GM18502 (cell line): ENCODE measurements at regions not wholly inside any gene's neighbourhood (a gene's known extent, or its start where the extent isn't known, plus 50 kb on each side); places are given as distances from the start of the nearest gene placed in this dataset.
"Not testable (repeated sequence)": the region's sequence is repeated elsewhere in the genome, so short reads cannot be mapped to it uniquely, and the experiment has no call there.

Experiments used
- ATAC-seq: cut with Tn5 transposase; IDR thresholded peaks from one replicate; pipeline ENCODE4 v1.9.1; 2021; ENCODE audit warnings: mild to moderate bottlenecking; ENCODE audit not compliant: unreplicated experiment, poor library complexity

GRCh38 chr6:169023161-169023874 is 230.3 kb downstream of the THBS2 start:
- ATAC-seq: no peak

- no peak for ATAC-seq
These were observed 231.6 kb downstream of the THBS2 start for GRCh38 chr6:169022079-169022478.

GRCh38 chr6:169020821-169021220 is 232.8 kb downstream of the THBS2 start:
- no peak for ATAC-seq

GRCh38 chr6:169019727-169020491 is 233.7 kb downstream of the THBS2 start:
- no peak for ATAC-seq

GRCh38 chr6:169019111-169019510 is 234.5 kb downstream of the THBS2 start:
- no peak for ATAC-seq

- ATAC-seq: no peak
These were observed 236.9 kb downstream of the THBS2 start for GRCh38 chr6:169016758-169017157.

- ATAC-seq: no peak
These were observed 239.1 kb downstream of the THBS2 start for GRCh38 chr6:169014211-169015197.

- ATAC-seq: no peak
These were observed 244.0 kb downstream of the THBS2 start for GRCh38 chr6:169009628-169010027.

- no peak for ATAC-seq
These were observed 244.9 kb downstream of the THBS2 start for GRCh38 chr6:169008641-169009257.

GRCh38 chr6:169005166-169005565 is 248.5 kb downstream of the THBS2 start:
- ATAC-seq: no peak

GRCh38 chr6:169000022-169000421 is 253.6 kb downstream of the THBS2 start:
- no peak for ATAC-seq

GRCh38 chr6:168999392-168999791 is 254.3 kb downstream of the THBS2 start:
- no peak for ATAC-seq

GRCh38 chr6:168996356-168996625 is 257.4 kb downstream of the THBS2 start:
- no peak for ATAC-seq

GRCh38 chr6:168995526-168996355 is 257.9 kb downstream of the THBS2 start:
- no peak for ATAC-seq

- ATAC-seq: no peak
These were observed 258.7 kb downstream of the THBS2 start for GRCh38 chr6:168994956-168995355.

- no peak for ATAC-seq
These were observed 261.1 kb downstream of the THBS2 start for GRCh38 chr6:168992446-168993144.

- not testable (repeated sequence) for ATAC-seq
These were observed 262.0 kb downstream of the THBS2 start for GRCh38 chr6:168991695-168992094.

- ATAC-seq: no peak
These were observed 263.5 kb downstream of the THBS2 start for GRCh38 chr6:168990019-168990751.
